A673 (cell line): ENCODE measurements at regions not wholly inside any gene's neighbourhood (a gene's known extent, or its start where the extent isn't known, plus 50 kb on each side); places are given as distances from the start of the nearest gene placed in this dataset.

Experiments used
- EZH2 ChIP-seq: fragments of 200-600 bp; sonication (generic); IDR thresholded peaks from 2 replicates; pipeline ENCODE4 v1.6.1; 2017; ENCODE audit warnings: borderline replicate concordance, low read depth, mild to moderate bottlenecking, mixed read lengths, antibody characterized with exemption, low read length; ENCODE audit not compliant: poor library complexity, severe bottlenecking
- TF ChIP-seq, protein P1 (sequence below): fragments of 300-800, 200-600 bp; sonication (generic); conservative IDR thresholded peaks from 2 replicates; pipeline ENCODE4 v1.5.1; 2017; ENCODE audit warnings: low read depth, mild to moderate bottlenecking, antibody characterized with exemption, low read length, moderate library complexity, mixed read lengths

DNA sequence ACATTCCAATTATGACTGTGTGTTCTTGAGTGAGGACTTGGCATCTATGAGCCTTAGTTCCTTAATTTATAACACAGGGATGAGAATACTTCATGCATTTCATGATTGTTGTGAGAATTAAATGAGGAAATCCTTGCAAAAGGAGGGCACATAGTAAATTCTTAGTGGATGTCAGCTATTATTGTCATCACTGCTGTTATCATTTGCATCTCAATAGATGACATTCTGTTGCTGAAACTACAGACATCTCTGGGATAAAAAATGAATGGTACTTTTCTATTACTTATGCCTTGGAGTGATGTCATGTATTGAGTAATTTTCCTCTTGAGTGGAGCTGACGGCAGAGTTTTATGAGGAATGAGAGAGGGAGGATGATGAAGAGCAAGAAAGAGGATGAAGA lies 184.4 kb upstream of the CDH11 start:
- TF ChIP-seq, protein P1, sequence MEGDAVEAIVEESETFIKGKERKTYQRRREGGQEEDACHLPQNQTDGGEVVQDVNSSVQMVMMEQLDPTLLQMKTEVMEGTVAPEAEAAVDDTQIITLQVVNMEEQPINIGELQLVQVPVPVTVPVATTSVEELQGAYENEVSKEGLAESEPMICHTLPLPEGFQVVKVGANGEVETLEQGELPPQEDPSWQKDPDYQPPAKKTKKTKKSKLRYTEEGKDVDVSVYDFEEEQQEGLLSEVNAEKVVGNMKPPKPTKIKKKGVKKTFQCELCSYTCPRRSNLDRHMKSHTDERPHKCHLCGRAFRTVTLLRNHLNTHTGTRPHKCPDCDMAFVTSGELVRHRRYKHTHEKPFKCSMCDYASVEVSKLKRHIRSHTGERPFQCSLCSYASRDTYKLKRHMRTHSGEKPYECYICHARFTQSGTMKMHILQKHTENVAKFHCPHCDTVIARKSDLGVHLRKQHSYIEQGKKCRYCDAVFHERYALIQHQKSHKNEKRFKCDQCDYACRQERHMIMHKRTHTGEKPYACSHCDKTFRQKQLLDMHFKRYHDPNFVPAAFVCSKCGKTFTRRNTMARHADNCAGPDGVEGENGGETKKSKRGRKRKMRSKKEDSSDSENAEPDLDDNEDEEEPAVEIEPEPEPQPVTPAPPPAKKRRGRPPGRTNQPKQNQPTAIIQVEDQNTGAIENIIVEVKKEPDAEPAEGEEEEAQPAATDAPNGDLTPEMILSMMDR, result no peak
- TF ChIP-seq EZH2, result no peak
